ENCODE measurements at regions not wholly inside any gene's neighbourhood (a gene's known extent, or its start where the extent isn't known, plus 50 kb on each side); places are given as distances from the start of the nearest gene placed in this dataset.
A peak's percentile ranks its signal among the peaks of the same experiment; 100 is the strongest.
"Not testable (repeated sequence)": the region's sequence is repeated elsewhere in the genome, so short reads cannot be mapped to it uniquely, and the experiment has no call there.

GRCh38 chrX:33989936-33990335 is 142.2 kb downstream of the FAM47A start:
- DNase-seq: peak; percentile 61

GRCh38 chrX:33987458-33987857 is 144.7 kb downstream of the FAM47A start:
- DNase-seq: no peak

- DNase-seq: no peak
Observed at GRCh38 chrX:33974676-33975075, 157.4 kb downstream of the FAM47A start.

GRCh38 chrX:33970028-33970967 is 161.8 kb downstream of the FAM47A start:
- no peak for DNase-seq

- DNase-seq: no peak
Observed at GRCh38 chrX:33969105-33969504, 163.0 kb downstream of the FAM47A start.

- no peak for DNase-seq
Observed at GRCh38 chrX:33968611-33969010, 163.5 kb downstream of the FAM47A start.

GRCh38 chrX:33949300-33949699 is 182.8 kb downstream of the FAM47A start:
- no peak for DNase-seq

GRCh38 chrX:33926249-33926648 is 205.9 kb downstream of the FAM47A start:
- not testable (repeated sequence) for DNase-seq

GRCh38 chrX:33923262-33923661 is 208.9 kb downstream of the FAM47A start:
- no peak for DNase-seq

- no peak for DNase-seq
Observed at GRCh38 chrX:33909836-33910235, 222.3 kb downstream of the FAM47A start.

GRCh38 chrX:33908898-33909297 is 223.2 kb downstream of the FAM47A start:
- DNase-seq: no peak

- DNase-seq: no peak
Observed at GRCh38 chrX:33908074-33908473, 224.0 kb downstream of the FAM47A start.

- DNase-seq: no peak
Observed at GRCh38 chrX:33906971-33907370, 225.1 kb downstream of the FAM47A start.

- DNase-seq: no peak
Observed at GRCh38 chrX:33892670-33893069, 239.4 kb downstream of the FAM47A start.

- DNase-seq: no peak
Observed at GRCh38 chrX:33855251-33855650, 276.9 kb downstream of the FAM47A start.

GRCh38 chrX:33852146-33852545 is 280.0 kb downstream of the FAM47A start:
- DNase-seq: not testable (repeated sequence)

GRCh38 chrX:33840176-33840575 is 291.9 kb downstream of the FAM47A start:
- DNase-seq: peak; percentile 44

- no peak for DNase-seq
Observed at GRCh38 chrX:33831211-33831610, 300.9 kb downstream of the FAM47A start.

GRCh38 chrX:33817266-33817665 is 314.8 kb downstream of the FAM47A start:
- DNase-seq: no peak

GRCh38 chrX:33808636-33809035 is 323.5 kb downstream of the FAM47A start:
- no peak for DNase-seq

- no peak for DNase-seq
Observed at GRCh38 chrX:33784548-33784947, 347.6 kb downstream of the FAM47A start.

GRCh38 chrX:33741807-33742206 is 390.3 kb downstream of the FAM47A start:
- no peak for DNase-seq

- DNase-seq: no peak
Observed at GRCh38 chrX:33735182-33735581, 396.9 kb downstream of the FAM47A start.

Data from muscle of arm (tissue), 1 donor.